T-helper 2 cell treated with Interferon-gamma antibody and Interleukin-4, amounts not matched to agents 5 μg/mL and 100 μg/mL, for 36 hours (primary cell): ENCODE measurements at regions not wholly inside any gene's neighbourhood (a gene's known extent, or its start where the extent isn't known, plus 50 kb on each side); places are given as distances from the start of the nearest gene placed in this dataset.
"Not testable (repeated sequence)": the region's sequence is repeated elsewhere in the genome, so short reads cannot be mapped to it uniquely, and the experiment has no call there.

Experiments
- DNase-seq: peaks from one replicate; pipeline ENCODE4 v3.0.0; 2021; ENCODE audit warnings: low spot score
- H3K27ac Mint-ChIP-seq: one replicate; pipeline ENCODE4 v1.8.0; 2021; ENCODE audit warnings: mild to moderate bottlenecking, mixed read lengths
- H3K27me3 Mint-ChIP-seq: one replicate; pipeline ENCODE4 v1.8.0; 2021; ENCODE audit warnings: low read depth, mixed read lengths
- H3K36me3 Mint-ChIP-seq: one replicate; pipeline ENCODE4 v1.8.0; 2021; ENCODE audit warnings: low read depth, mixed read lengths
- H3K4me1 Mint-ChIP-seq: one replicate; pipeline ENCODE4 v1.8.0; 2021; ENCODE audit warnings: low read depth, mixed read lengths
- H3K4me3 Mint-ChIP-seq: one replicate; pipeline ENCODE4 v1.8.0; 2022; ENCODE audit warnings: mild to moderate bottlenecking, moderate library complexity, mixed read lengths
- H3K9me3 Mint-ChIP-seq: one replicate; pipeline ENCODE4 v1.8.0; 2021; ENCODE audit warnings: mixed read lengths

GRCh38 chr12:113719911-113720591 lies 246.1 kb downstream of the RBM19 start:
- H3K36me3 Mint-ChIP-seq = no peaks in the 10 kb centered on the region
- H3K27ac Mint-ChIP-seq = no peak overlapping the region
- no peak overlapping the region for H3K4me3 Mint-ChIP-seq
- no peaks in the 10 kb centered on the region for H3K27me3 Mint-ChIP-seq
- no peak for DNase-seq
- H3K9me3 Mint-ChIP-seq = no peaks in the 10 kb centered on the region
- no peaks in the 10 kb centered on the region for H3K4me1 Mint-ChIP-seq

- Mint-ChIP-seq H3K27me3 (no peaks in the 10 kb centered on the region), H3K27ac (no peak overlapping the region), H3K4me3 (no peak overlapping the region), H3K4me1 (no peaks in the 10 kb centered on the region), H3K9me3 (no peaks in the 10 kb centered on the region), H3K36me3 (no peaks in the 10 kb centered on the region)
- DNase-seq = no peak
Observed at GRCh38 chr12:113713156-113713555, 241.5 kb upstream of the LHX5 start.

GRCh38 chr12:113712481-113712880 lies 240.8 kb upstream of the LHX5 start:
- no peak for DNase-seq
- Mint-ChIP-seq H3K4me1 (no peaks in the 10 kb centered on the region), H3K4me3 (no peak overlapping the region), H3K27ac (no peak overlapping the region), H3K27me3 (no peaks in the 10 kb centered on the region), H3K9me3 (no peaks in the 10 kb centered on the region), H3K36me3 (no peaks in the 10 kb centered on the region)

- DNase-seq = no peak
- Mint-ChIP-seq H3K36me3 (no peaks in the 10 kb centered on the region), H3K4me1 (no peaks in the 10 kb centered on the region), H3K27ac (no peak overlapping the region), H3K4me3 (no peak overlapping the region), H3K9me3 (no peaks in the 10 kb centered on the region), H3K27me3 (no peaks in the 10 kb centered on the region)
Observed at GRCh38 chr12:113710216-113710615, 238.5 kb upstream of the LHX5 start.

- H3K27me3 Mint-ChIP-seq = no peaks in the 10 kb centered on the region
- DNase-seq = no peak
- no peaks in the 10 kb centered on the region for H3K4me1 Mint-ChIP-seq
- H3K36me3 Mint-ChIP-seq = no peaks in the 10 kb centered on the region
- no peak overlapping the region for H3K27ac Mint-ChIP-seq
- no peaks in the 10 kb centered on the region for H3K9me3 Mint-ChIP-seq
- no peak overlapping the region for H3K4me3 Mint-ChIP-seq
Observed at GRCh38 chr12:113709456-113709855, 237.8 kb upstream of the LHX5 start.

- Mint-ChIP-seq H3K27ac (no peak overlapping the region), H3K36me3 (no peaks in the 10 kb centered on the region), H3K4me3 (no peak overlapping the region), H3K9me3 (no peaks in the 10 kb centered on the region), H3K27me3 (no peaks in the 10 kb centered on the region), H3K4me1 (no peaks in the 10 kb centered on the region)
- DNase-seq = no peak
Observed at GRCh38 chr12:113702836-113703235, 231.2 kb upstream of the LHX5 start.

GRCh38 chr12:113702276-113702675 lies 230.6 kb upstream of the LHX5 start:
- Mint-ChIP-seq H3K27ac (no peak overlapping the region), H3K9me3 (no peaks in the 10 kb centered on the region), H3K36me3 (no peaks in the 10 kb centered on the region), H3K4me1 (no peaks in the 10 kb centered on the region), H3K4me3 (no peak overlapping the region), H3K27me3 (no peaks in the 10 kb centered on the region)
- DNase-seq = no peak

- Mint-ChIP-seq H3K4me3 (no peak overlapping the region), H3K9me3 (no peaks in the 10 kb centered on the region), H3K27me3 (no peaks in the 10 kb centered on the region), H3K27ac (no peak overlapping the region), H3K36me3 (no peaks in the 10 kb centered on the region), H3K4me1 (no peaks in the 10 kb centered on the region)
- DNase-seq = no peak
Observed at GRCh38 chr12:113700943-113701342, 229.3 kb upstream of the LHX5 start.

GRCh38 chr12:113699984-113700383 lies 228.3 kb upstream of the LHX5 start:
- not testable (repeated sequence) for H3K9me3 Mint-ChIP-seq, H3K27me3 Mint-ChIP-seq, H3K4me1 Mint-ChIP-seq, H3K27ac Mint-ChIP-seq, H3K36me3 Mint-ChIP-seq, DNase-seq, H3K4me3 Mint-ChIP-seq

GRCh38 chr12:113698510-113698858 lies 226.8 kb upstream of the LHX5 start:
- no peak for DNase-seq
- Mint-ChIP-seq H3K36me3 (no peaks in the 10 kb centered on the region), H3K9me3 (no peaks in the 10 kb centered on the region), H3K27me3 (no peaks in the 10 kb centered on the region), H3K27ac (no peak overlapping the region), H3K4me1 (no peaks in the 10 kb centered on the region), H3K4me3 (no peak overlapping the region)

GRCh38 chr12:113697651-113698509 lies 226.2 kb upstream of the LHX5 start:
- Mint-ChIP-seq H3K4me1 (no peaks in the 10 kb centered on the region), H3K36me3 (no peaks in the 10 kb centered on the region), H3K4me3 (no peak overlapping the region), H3K9me3 (no peaks in the 10 kb centered on the region), H3K27me3 (no peaks in the 10 kb centered on the region), H3K27ac (no peak overlapping the region)
- no peak for DNase-seq

GRCh38 chr12:113697104-113697503 lies 225.4 kb upstream of the LHX5 start:
- H3K36me3 Mint-ChIP-seq = no peaks in the 10 kb centered on the region
- no peaks in the 10 kb centered on the region for H3K9me3 Mint-ChIP-seq
- no peak overlapping the region for H3K27ac Mint-ChIP-seq
- no peak overlapping the region for H3K4me3 Mint-ChIP-seq
- no peaks in the 10 kb centered on the region for H3K4me1 Mint-ChIP-seq
- H3K27me3 Mint-ChIP-seq = no peaks in the 10 kb centered on the region
- no peak for DNase-seq

GRCh38 chr12:113693693-113694092 lies 222.0 kb upstream of the LHX5 start:
- no peaks in the 10 kb centered on the region for H3K4me1 Mint-ChIP-seq
- H3K9me3 Mint-ChIP-seq = no peaks in the 10 kb centered on the region
- H3K36me3 Mint-ChIP-seq = no peaks in the 10 kb centered on the region
- no peak overlapping the region for H3K4me3 Mint-ChIP-seq
- no peaks in the 10 kb centered on the region for H3K27me3 Mint-ChIP-seq
- no peak for DNase-seq
- no peak overlapping the region for H3K27ac Mint-ChIP-seq

- H3K4me3 Mint-ChIP-seq = no peak overlapping the region
- H3K27me3 Mint-ChIP-seq = no peaks in the 10 kb centered on the region
- H3K27ac Mint-ChIP-seq = no peak overlapping the region
- DNase-seq = no peak
- no peaks in the 10 kb centered on the region for H3K9me3 Mint-ChIP-seq
- no peaks in the 10 kb centered on the region for H3K36me3 Mint-ChIP-seq
- no peaks in the 10 kb centered on the region for H3K4me1 Mint-ChIP-seq
Observed at GRCh38 chr12:113689047-113689610, 217.5 kb upstream of the LHX5 start.
